OCI-LY1 (cell line): ENCODE measurements at regions not wholly inside any gene's neighbourhood (a gene's known extent, or its start where the extent isn't known, plus 50 kb on each side); places are given as distances from the start of the nearest gene placed in this dataset.
"Not testable (repeated sequence)": the region's sequence is repeated elsewhere in the genome, so short reads cannot be mapped to it uniquely, and the experiment has no call there.

ENCODE experiments used
- H2AFZ ChIP-seq: fragments of 200-600 bp; sonication (generic), shearing (Covaris generic); 2 replicates; pipeline ENCODE4 v1.6.0; 2014; ENCODE audit warnings: antibody characterized with exemption, mild to moderate bottlenecking, low read length
- H3F3A ChIP-seq: fragments of 200-600 bp; sonication (generic), shearing (Covaris generic); 2 replicates; pipeline ENCODE4 v1.6.0; 2014; ENCODE audit warnings: mild to moderate bottlenecking, antibody characterized with exemption, low read length, moderate library complexity; ENCODE audit not compliant: insufficient read depth
- H3K27ac ChIP-seq: fragments of 200-600 bp; sonication (generic); 2 replicates; pipeline ENCODE4 v1.5.1; 2014; ENCODE audit warnings: low read length, mixed run types, mild to moderate bottlenecking, low read depth; ENCODE audit not compliant: poor library complexity, severe bottlenecking
- H3K27me3 ChIP-seq: fragments of 200-600 bp; sonication (generic); 2 replicates; pipeline ENCODE4 v1.6.0; 2014; ENCODE audit warnings: antibody characterized with exemption, mild to moderate bottlenecking, low read length, moderate library complexity; ENCODE audit not compliant: insufficient read depth
- H3K36me3 ChIP-seq: fragments of 200-600 bp; sonication (generic); 2 replicates; pipeline ENCODE4 v1.6.1; 2014; ENCODE audit warnings: mild to moderate bottlenecking, antibody characterized with exemption, low read length, moderate library complexity, mixed read lengths; ENCODE audit not compliant: insufficient read depth
- H3K4me1 ChIP-seq: fragments of 200-600 bp; sonication (generic); 2 replicates; pipeline ENCODE4 v1.5.1; 2014; ENCODE audit warnings: mild to moderate bottlenecking, low read length, moderate library complexity; ENCODE audit not compliant: insufficient read depth, severe bottlenecking
- H3K4me2 ChIP-seq: fragments of 200-600 bp; sonication (generic), shearing (Covaris generic); 2 replicates; pipeline ENCODE4 v1.6.1; 2014; ENCODE audit warnings: low read length
- H3K4me3 ChIP-seq: fragments of 200-600 bp; sonication (generic); 2 replicates; pipeline ENCODE4 v1.5.1; 2014; ENCODE audit warnings: low read length, low read depth, mild to moderate bottlenecking, mixed read lengths; ENCODE audit not compliant: poor library complexity, severe bottlenecking
- H3K79me2 ChIP-seq: fragments of 200-600 bp; shearing (Covaris generic); 2 replicates; pipeline ENCODE4 v1.6.1; 2016; ENCODE audit warnings: mixed run types, low read length, mixed read lengths; ENCODE audit not compliant: insufficient read depth
- H3K9ac ChIP-seq: fragments of 200-600 bp; sonication (generic), shearing (Covaris generic); 2 replicates; pipeline ENCODE4 v1.6.1; 2014; ENCODE audit warnings: mild to moderate bottlenecking, low read length, mixed read lengths
- H3K9me2 ChIP-seq: fragments of 200-600 bp; sonication (generic), shearing (Covaris generic); 2 replicates; pipeline ENCODE4 v1.6.1; 2014; ENCODE audit warnings: low read depth, mild to moderate bottlenecking, low read length, mixed read lengths
- H3K9me3 ChIP-seq: fragments of 200-600 bp; shearing (Covaris generic); 2 replicates; pipeline ENCODE4 v1.6.1; 2014; ENCODE audit warnings: low read length, mixed read lengths
- H4K20me1 ChIP-seq: fragments of 200-600 bp; sonication (generic), shearing (Covaris generic); 2 replicates; pipeline ENCODE4 v1.6.0; 2016; ENCODE audit warnings: mild to moderate bottlenecking, low read length; ENCODE audit not compliant: insufficient read depth
- CTCF ChIP-seq: fragments of 200-600 bp; sonication (generic), shearing (Covaris generic); IDR thresholded peaks from 2 replicates; pipeline ENCODE4 v1.5.1; 2017; ENCODE audit warnings: mild to moderate bottlenecking, antibody characterized with exemption, low read length, moderate library complexity, mixed read lengths
- EZH2 ChIP-seq: fragments of 200-600 bp; sonication (generic), shearing (Covaris generic); IDR thresholded peaks from 2 replicates; pipeline ENCODE4 v1.8.0; 2017; ENCODE audit warnings: borderline replicate concordance, mixed run types, mild to moderate bottlenecking, antibody characterized with exemption, low read length, moderate library complexity, mixed read lengths

- Histone ChIP-seq H4K20me1 (no peaks in the 10 kb centered on the region), H3F3A (no peaks in the 10 kb centered on the region), H3K4me2 (no peak overlapping the region), H3K9me3 (no peaks in the 10 kb centered on the region), H2AFZ (no peak overlapping the region), H3K9me2 (no peaks in the 10 kb centered on the region), H3K27me3 (no peaks in the 10 kb centered on the region), H3K4me3 (no peak overlapping the region), H3K9ac (no peak overlapping the region), H3K36me3 (no peaks in the 10 kb centered on the region), H3K79me2 (no peaks in the 10 kb centered on the region), H3K4me1 (no peaks in the 10 kb centered on the region), H3K27ac (no peak overlapping the region)
- TF ChIP-seq EZH2 (no peak), CTCF (no peak)
These were observed 93.3 kb upstream of the SLC7A14 start for GRCh38 chr3:170679190-170679589.

GRCh38 chr3:170670504-170670903 lies 84.6 kb upstream of the SLC7A14 start:
- Histone ChIP-seq H4K20me1 (no peaks in the 10 kb centered on the region), H3F3A (no peaks in the 10 kb centered on the region), H3K9me2 (no peaks in the 10 kb centered on the region), H3K27me3 (no peaks in the 10 kb centered on the region), H3K4me1 (no peaks in the 10 kb centered on the region), H3K4me3 (no peak overlapping the region), H3K79me2 (no peaks in the 10 kb centered on the region), H3K9ac (no peak overlapping the region), H3K9me3 (no peaks in the 10 kb centered on the region), H2AFZ (no peak overlapping the region), H3K36me3 (no peaks in the 10 kb centered on the region), H3K27ac (no peak overlapping the region), H3K4me2 (no peak overlapping the region)
- TF ChIP-seq CTCF (no peak), EZH2 (no peak)

GRCh38 chr3:170662986-170663385 lies 77.1 kb upstream of the SLC7A14 start:
- not testable (repeated sequence) for H3K9ac ChIP-seq, H3K4me2 ChIP-seq, H2AFZ ChIP-seq, H3F3A ChIP-seq, H3K9me2 ChIP-seq, H3K79me2 ChIP-seq, H4K20me1 ChIP-seq, H3K4me1 ChIP-seq, H3K9me3 ChIP-seq, H3K4me3 ChIP-seq, H3K36me3 ChIP-seq, H3K27me3 ChIP-seq, H3K27ac ChIP-seq

GRCh38 chr3:170660139-170660538 lies 74.3 kb upstream of the SLC7A14 start:
- no peak overlapping the region for H3K27ac ChIP-seq
- H4K20me1 ChIP-seq = no peaks in the 10 kb centered on the region
- no peaks in the 10 kb centered on the region for H3K9me3 ChIP-seq
- no peak overlapping the region for H3K9ac ChIP-seq
- no peak overlapping the region for H2AFZ ChIP-seq
- no peaks in the 10 kb centered on the region for H3K36me3 ChIP-seq
- H3K4me3 ChIP-seq = no peak overlapping the region
- H3K9me2 ChIP-seq = no peaks in the 10 kb centered on the region
- H3F3A ChIP-seq = no peaks in the 10 kb centered on the region
- TF ChIP-seq EZH2 = no peak
- TF ChIP-seq CTCF = no peak
- H3K4me2 ChIP-seq = no peak overlapping the region
- H3K79me2 ChIP-seq = no peaks in the 10 kb centered on the region
- H3K27me3 ChIP-seq = no peaks in the 10 kb centered on the region
- no peaks in the 10 kb centered on the region for H3K4me1 ChIP-seq
